ENCODE measurements at regions not wholly inside any gene's neighbourhood (a gene's known extent, or its start where the extent isn't known, plus 50 kb on each side); places are given as distances from the start of the nearest gene placed in this dataset.

DNA sequence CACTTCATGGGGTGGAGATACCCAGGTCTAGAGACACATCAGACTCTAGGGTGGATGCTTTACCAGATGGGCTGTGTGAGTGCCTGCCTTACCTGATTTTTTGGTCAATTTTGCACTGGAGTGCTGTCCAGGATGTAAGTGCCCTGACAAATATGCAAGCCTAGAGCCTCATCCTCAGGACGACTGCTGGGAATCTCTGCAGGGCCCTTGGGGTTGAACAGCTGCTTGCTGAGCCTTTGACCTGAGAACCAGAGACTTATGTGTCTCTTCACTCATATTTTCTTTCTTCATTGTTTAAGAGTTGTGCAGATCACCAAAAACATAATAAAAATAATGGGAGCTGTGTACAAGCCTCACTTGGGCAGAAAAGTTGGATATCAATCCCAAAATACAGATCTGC is 551.5 kb upstream of the ATP2B1 start:
- DNase-seq (ENCODE audit: low read depth in 2 of 2): no peak

- DNase-seq (ENCODE audit: low read depth in 2 of 2): no peak
These were observed 549.4 kb upstream of the ATP2B1 start for GRCh38 chr12:90257927-90258624.

GRCh38 chr12:90254796-90255195 is 546.2 kb upstream of the ATP2B1 start:
- no peak for DNase-seq (ENCODE audit: low read depth in 2 of 2)

GRCh38 chr12:90253674-90254181 is 545.1 kb upstream of the ATP2B1 start:
- DNase-seq (ENCODE audit: low read depth in 2 of 2): peak; percentile 0 to 3

DNA sequence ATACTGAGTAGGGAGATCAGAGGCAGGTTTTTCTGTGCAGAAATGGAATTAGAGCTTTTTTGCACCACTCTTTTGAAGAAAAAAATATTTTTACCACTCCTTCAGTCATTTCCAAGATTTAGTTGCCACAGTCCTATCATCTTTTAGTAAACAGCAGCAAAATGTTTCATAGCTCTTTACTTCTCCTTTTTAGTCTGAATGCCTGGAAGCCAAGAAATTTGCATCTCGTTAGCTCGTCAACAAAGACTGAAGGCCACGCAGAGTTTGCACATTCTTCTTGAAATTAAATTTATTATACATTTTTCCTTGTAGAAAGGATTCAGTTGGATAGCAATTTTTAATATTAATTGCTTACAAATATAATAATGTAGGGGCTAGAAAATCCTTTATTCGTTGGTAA is 544.5 kb upstream of the ATP2B1 start:
- DNase-seq (ENCODE audit: low read depth in 2 of 2): no peak

DNA sequence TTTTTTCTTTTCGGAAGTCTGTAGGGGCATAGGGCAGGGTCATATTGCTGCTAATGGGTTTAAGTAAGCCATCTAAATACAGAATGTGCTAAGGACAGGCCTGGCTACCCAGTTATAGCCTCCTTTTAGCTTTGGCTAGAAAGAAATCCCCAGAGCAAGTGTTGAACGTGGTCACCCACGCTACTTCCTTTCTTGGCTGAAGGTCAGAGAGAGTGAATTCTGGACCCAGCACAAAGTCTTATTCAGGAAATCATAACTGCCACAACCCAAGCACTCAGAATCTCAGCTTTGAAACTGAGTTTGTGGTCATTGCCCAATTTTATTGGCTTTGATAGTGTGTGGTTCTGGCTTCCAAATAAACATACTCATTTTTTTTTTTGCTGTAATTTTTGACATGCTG is 542.1 kb upstream of the ATP2B1 start:
- DNase-seq (ENCODE audit: low read depth in 2 of 2): no peak

DNA sequence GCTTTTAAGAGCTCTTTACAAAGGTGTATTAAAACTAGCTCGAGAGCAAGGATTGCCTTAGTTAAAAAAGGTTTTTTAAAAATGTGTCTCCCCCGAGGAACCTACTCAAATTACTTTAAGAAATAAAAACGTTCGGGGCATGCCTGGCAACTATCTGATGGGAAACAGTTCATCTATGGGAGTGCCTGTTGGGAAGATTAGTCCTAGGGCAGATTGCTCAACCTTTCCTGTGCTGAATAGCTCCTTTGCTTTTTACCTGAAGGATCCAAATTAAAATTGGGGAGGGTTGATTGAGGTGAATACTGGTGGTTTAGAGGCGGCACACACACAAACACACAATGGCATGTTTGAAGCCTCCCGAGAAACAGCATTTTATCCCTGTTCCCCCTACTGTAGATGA is 541.4 kb upstream of the ATP2B1 start:
- DNase-seq (ENCODE audit: low read depth in 2 of 2): no peak

DNA sequence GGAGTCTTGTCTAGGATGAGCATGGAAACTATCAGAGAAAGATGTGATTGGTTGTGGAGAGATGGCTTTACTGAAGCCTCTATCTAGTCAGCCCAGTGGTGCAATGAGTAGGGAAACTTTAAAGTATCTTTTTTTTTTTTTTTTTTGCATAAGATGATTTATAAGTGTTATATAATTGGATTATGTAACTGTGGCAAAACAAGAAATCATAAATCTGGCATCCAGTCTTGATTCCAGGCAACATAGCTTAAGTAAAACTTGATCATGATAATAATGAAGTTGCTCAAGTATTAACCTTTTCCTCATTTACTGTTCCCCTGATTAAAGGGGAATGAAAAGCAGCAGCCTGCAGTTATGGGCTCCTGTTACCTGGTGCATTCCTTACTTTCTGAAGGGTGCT is 538.0 kb upstream of the ATP2B1 start:
- no peak for DNase-seq (ENCODE audit: low read depth in 2 of 2)

- no peak for DNase-seq (ENCODE audit: low read depth in 2 of 2)
These were observed 536.8 kb upstream of the ATP2B1 start for GRCh38 chr12:90245391-90245790.

GRCh38 chr12:90244232-90244631 is 535.6 kb upstream of the ATP2B1 start:
- no peak for DNase-seq (ENCODE audit: low read depth in 2 of 2)

- no peak for DNase-seq (ENCODE audit: low read depth in 2 of 2)
These were observed 534.6 kb upstream of the ATP2B1 start for GRCh38 chr12:90243211-90243610.

GRCh38 chr12:90239732-90240260 is 531.2 kb upstream of the ATP2B1 start:
- no peak for DNase-seq (ENCODE audit: low read depth in 2 of 2)

GRCh38 chr12:90238663-90239271 is 530.1 kb upstream of the ATP2B1 start:
- DNase-seq (ENCODE audit: low read depth in 2 of 2): no peak

GRCh38 chr12:90237841-90238240 is 529.2 kb upstream of the ATP2B1 start:
- no peak for DNase-seq (ENCODE audit: low read depth in 2 of 2)

DNA sequence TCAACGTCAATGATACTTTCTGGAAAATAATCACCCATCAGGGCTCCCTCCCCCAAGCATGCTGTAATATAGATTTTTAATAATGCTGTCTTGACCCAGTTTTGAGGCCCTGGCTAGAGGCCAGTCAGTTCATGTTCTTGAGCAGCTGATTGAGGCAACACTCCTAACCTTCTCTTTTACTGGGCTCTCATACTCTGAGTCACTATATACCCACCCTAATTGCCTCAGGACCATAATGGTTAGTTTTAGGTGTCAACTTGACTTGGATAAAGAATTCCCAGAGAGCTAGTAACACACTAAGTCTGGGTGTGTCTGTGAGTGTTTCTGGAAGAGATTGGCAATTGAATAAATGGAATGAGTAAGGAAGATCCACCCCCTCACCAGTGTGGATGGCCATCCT is 527.0 kb upstream of the ATP2B1 start:
- DNase-seq (ENCODE audit: low read depth in 2 of 2): no peak

- DNase-seq (ENCODE audit: low read depth in 2 of 2): no peak
These were observed 525.8 kb upstream of the ATP2B1 start for GRCh38 chr12:90234472-90234871.

GRCh38 chr12:90233168-90234100 is 524.8 kb upstream of the ATP2B1 start:
- DNase-seq (ENCODE audit: low read depth in 2 of 2): no peak

GRCh38 chr12:90229407-90230170 is 521.0 kb upstream of the ATP2B1 start:
- no peak for DNase-seq (ENCODE audit: low read depth in 2 of 2)

- no peak for DNase-seq (ENCODE audit: low read depth in 2 of 2)
These were observed 517.6 kb upstream of the ATP2B1 start for GRCh38 chr12:90226211-90226610.

GRCh38 chr12:90216815-90217214 is 508.2 kb upstream of the ATP2B1 start:
- DNase-seq (ENCODE audit: low read depth in 2 of 2): no peak

DNA sequence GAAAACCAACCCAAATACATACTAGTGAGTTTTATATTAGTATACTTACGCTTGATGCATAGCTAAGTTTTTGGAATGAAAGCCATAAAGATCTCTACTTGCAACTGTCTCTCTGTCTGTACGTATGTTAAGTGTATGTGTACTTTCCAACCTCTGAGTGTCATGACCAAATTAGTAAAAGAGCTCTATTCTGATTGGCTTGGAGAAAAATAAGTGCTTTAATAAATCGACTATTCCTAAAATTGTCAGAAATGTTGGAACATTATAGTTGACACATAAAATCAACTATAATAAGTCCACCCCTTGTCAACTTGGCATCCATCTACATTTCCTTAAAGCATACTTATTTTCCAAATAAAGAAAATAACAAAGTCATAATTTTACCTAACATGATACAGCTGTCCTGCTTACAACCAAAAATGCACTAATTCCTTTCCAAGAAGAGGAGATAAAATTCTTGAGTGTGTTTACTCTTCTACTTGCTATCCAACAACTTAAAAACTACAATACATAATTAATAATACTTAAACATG is 507.4 kb upstream of the ATP2B1 start:
- no peak for DNase-seq (ENCODE audit: low read depth in 2 of 2)

Data from stimulated activated CD8-positive, alpha-beta memory T cell treated with anti-CD3 and anti-CD28 coated beads, Interleukin-2, amount 100 ng/mL, for 1 hour (primary cell).